Neutrophil (primary cell): ENCODE measurements at regions not wholly inside any gene's neighbourhood (a gene's known extent, or its start where the extent isn't known, plus 50 kb on each side); places are given as distances from the start of the nearest gene placed in this dataset.

Experiments
- H3K27ac ChIP-seq: fragments of 200-600 bp; sonication (generic); 2 replicates; pipeline ENCODE4 v1.5.1; 2016; ENCODE audit warnings: mild to moderate bottlenecking, moderate library complexity
- H3K27me3 ChIP-seq: fragments of 200-600 bp; sonication (generic); 2 replicates; pipeline ENCODE4 v1.6.0; 2016; ENCODE audit warnings: mild to moderate bottlenecking
- H3K36me3 ChIP-seq: fragments of 200-600 bp; sonication (generic); 2 replicates; pipeline ENCODE4 v1.5.1; 2017
- H3K4me1 ChIP-seq, 2 experiments: fragments of 200-600 bp in 1 of 2; sonication (generic) in 1 of 2; 1 replicate in 1 of 2; 2 replicates in 1 of 2; pipeline versions ENCODE4 v1.5.1 to v1.6.1; 2013 to 2016; ENCODE audit warnings: low read depth in 1 of 2, low read length in 1 of 2, mild to moderate bottlenecking in 1 of 2, moderate library complexity in 1 of 2; ENCODE audit not compliant: control insufficient read depth in 1 of 2, insufficient read depth in 1 of 2
- H3K4me3 ChIP-seq, 2 experiments: fragments of 200-600 bp in 1 of 2; sonication (generic) in 1 of 2; 1 replicate in 1 of 2; 2 replicates in 1 of 2; pipeline ENCODE4 v1.5.1; 2013 to 2016; ENCODE audit warnings: low read depth in 1 of 2, low read length in 1 of 2, mild to moderate bottlenecking in 1 of 2, moderate library complexity in 1 of 2
- H3K9me3 ChIP-seq: fragments of 200-600 bp; sonication (generic); 2 replicates; pipeline ENCODE4 v1.5.1; 2016
- CTCF ChIP-seq: fragments of 200-600 bp; sonication (generic); IDR thresholded peaks from 2 replicates; pipeline ENCODE4 v1.5.1; 2016; ENCODE audit warnings: antibody characterized with exemption

DNA sequence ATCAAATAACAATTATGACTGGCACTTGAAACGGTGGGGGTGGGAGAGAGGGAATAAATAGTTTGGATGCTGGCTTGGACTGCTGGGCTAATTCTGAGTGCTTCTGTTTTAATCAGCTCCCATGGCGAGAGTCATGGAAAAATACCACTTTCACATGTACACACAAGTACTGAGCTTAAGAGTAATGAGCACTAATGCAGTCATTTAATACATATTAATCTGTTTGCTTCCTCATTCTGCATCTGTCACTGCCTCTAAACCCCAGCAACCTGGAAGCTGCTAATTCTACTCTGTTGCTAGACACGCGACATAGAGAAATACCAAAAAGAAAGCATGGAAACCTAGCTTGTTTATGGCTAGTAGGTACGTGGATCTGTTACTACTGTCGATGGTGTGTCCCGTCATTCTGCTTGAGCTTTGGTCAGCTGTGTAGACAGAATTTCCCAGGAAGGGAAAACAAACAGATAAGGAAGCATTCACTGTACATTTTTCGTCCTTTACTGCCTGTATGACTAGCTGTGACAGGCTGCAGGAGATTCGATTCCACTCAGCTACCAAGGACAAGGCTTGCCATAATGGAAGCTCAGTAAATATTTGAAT is 238.8 kb downstream of the BAMBI start:
- Histone ChIP-seq H3K36me3 (no peaks in the 10 kb centered on the region), H3K4me3 (no peak overlapping the region), H3K4me1 (no peaks in the 10 kb centered on the region), H3K9me3 (no peaks in the 10 kb centered on the region), H3K27me3 (peaks cover 18% of the 10 kb centered on the region), H3K27ac (no peak overlapping the region)
- TF ChIP-seq CTCF = no peak

GRCh38 chr10:28920091-28920490 is 242.8 kb downstream of the BAMBI start:
- Histone ChIP-seq H3K27ac (no peak overlapping the region), H3K36me3 (no peaks in the 10 kb centered on the region), H3K9me3 (no peaks in the 10 kb centered on the region), H3K27me3 (peaks cover 47% of the 10 kb centered on the region), H3K4me1 (no peaks in the 10 kb centered on the region), H3K4me3 (no peak overlapping the region)
- no peak for TF ChIP-seq CTCF

DNA sequence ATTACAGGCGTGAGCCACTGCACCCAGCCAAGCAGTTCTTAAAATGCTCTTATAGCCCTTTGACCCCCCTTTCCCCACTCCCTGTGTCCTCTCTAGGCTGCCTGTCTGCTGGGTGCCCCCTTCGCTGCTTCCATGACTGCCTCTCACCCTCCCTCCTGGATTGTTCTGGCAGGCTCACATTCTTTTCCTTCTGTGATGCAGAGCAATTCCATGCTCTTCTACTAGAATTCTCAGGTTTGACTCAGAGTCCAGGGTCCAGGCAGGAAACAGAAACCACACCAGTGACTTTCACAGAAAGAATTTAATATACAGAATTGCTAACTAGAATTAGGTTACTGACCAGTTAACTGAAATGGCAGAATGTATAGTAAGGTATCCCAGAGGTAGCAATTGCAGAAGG is 244.8 kb downstream of the BAMBI start:
- no peaks in the 10 kb centered on the region for H3K9me3 ChIP-seq
- TF ChIP-seq CTCF = no peak
- peaks cover 68% of the 10 kb centered on the region for H3K27me3 ChIP-seq
- H3K36me3 ChIP-seq = no peaks in the 10 kb centered on the region
- no peak overlapping the region for H3K27ac ChIP-seq
- H3K4me1 ChIP-seq = no peaks in the 10 kb centered on the region
- no peak overlapping the region for H3K4me3 ChIP-seq

- Histone ChIP-seq H3K4me3 (no peak overlapping the region), H3K9me3 (no peaks in the 10 kb centered on the region), H3K36me3 (no peaks in the 10 kb centered on the region), H3K4me1 (no peaks in the 10 kb centered on the region), H3K27ac (no peak overlapping the region), H3K27me3 (peaks cover 75% of the 10 kb centered on the region)
- TF ChIP-seq CTCF = no peak
These were observed 245.5 kb downstream of the BAMBI start for GRCh38 chr10:28922861-28923260.

GRCh38 chr10:28924717-28925116 is 247.4 kb downstream of the BAMBI start:
- H3K4me3 ChIP-seq = no peak overlapping the region
- H3K27me3 ChIP-seq = peaks cover 78% of the 10 kb centered on the region
- no peaks in the 10 kb centered on the region for H3K9me3 ChIP-seq
- H3K27ac ChIP-seq = no peak overlapping the region
- H3K36me3 ChIP-seq = no peaks in the 10 kb centered on the region
- TF ChIP-seq CTCF = no peak
- no peaks in the 10 kb centered on the region for H3K4me1 ChIP-seq
